MCF 10A (cell line): ENCODE measurements at regions not wholly inside any gene's neighbourhood (a gene's known extent, or its start where the extent isn't known, plus 50 kb on each side); places are given as distances from the start of the nearest gene placed in this dataset.

Experiments
- BruUV-seq: library from RNA; stranded (reverse); fragments of 400-500 nt; replicated peaks from 2 replicates; lab custom pipeline; 2021; lab: Mats Ljungman, UMichigan
- CTCF ChIA-PET: fragments of 300-600 bp; sonication (Branson Sonifier 250); formaldehyde crosslinking; extraction: SDS; loops from one replicate; lab custom pipeline; 2021; ENCODE audit warnings: antibody characterized with exemption, inconsistent platforms; lab: Yijun Ruan, JAX
- POLR2A ChIA-PET: fragments of 300-600, 350-650 bp; sonication (Branson Sonifier 250); formaldehyde crosslinking; extraction: SDS; loops from one replicate; lab custom pipeline; 2020; ENCODE audit warnings: antibody characterized with exemption, inconsistent platforms; lab: Yijun Ruan, JAX
- DNase-seq: peaks from one replicate; pipeline ENCODE4 v3.0.0-alpha.2; 2018; ENCODE audit not compliant: unreplicated experiment
- H3K27ac Mint-ChIP-seq: one replicate; pipeline ENCODE4 v1.8.0; 2022; ENCODE audit warnings: mild to moderate bottlenecking, low read depth, mixed read lengths; ENCODE audit not compliant: unreplicated experiment
- H3K27me3 Mint-ChIP-seq: one replicate; pipeline ENCODE4 v1.8.0; 2022; ENCODE audit warnings: mixed read lengths; ENCODE audit not compliant: insufficient read depth, unreplicated experiment
- H3K36me3 Mint-ChIP-seq: one replicate; pipeline ENCODE4 v1.8.0; 2022; ENCODE audit warnings: mild to moderate bottlenecking, moderate library complexity, mixed read lengths; ENCODE audit not compliant: insufficient read depth, unreplicated experiment
- H3K4me1 Mint-ChIP-seq: one replicate; pipeline ENCODE4 v1.8.0; 2022; ENCODE audit warnings: mixed read lengths; ENCODE audit not compliant: insufficient read depth, unreplicated experiment
- H3K4me3 Mint-ChIP-seq: one replicate; pipeline ENCODE4 v1.8.0; 2022; ENCODE audit warnings: mild to moderate bottlenecking, moderate library complexity, mixed read lengths; ENCODE audit not compliant: unreplicated experiment
- H3K9me3 Mint-ChIP-seq: one replicate; pipeline ENCODE4 v1.8.0; 2022; ENCODE audit warnings: mixed read lengths; ENCODE audit not compliant: unreplicated experiment
- CTCF ChIP-seq: fragments of 200-600 bp; IDR thresholded peaks from one replicate; pipeline ENCODE4 v1.8.0; 2022; ENCODE audit warnings: antibody characterized with exemption, mild to moderate bottlenecking; ENCODE audit not compliant: unreplicated experiment
- intact Hi-C: fragments of 100-400 bp; cut with micrococcal nuclease; formaldehyde crosslinking; loops from 2 replicates; pipeline ENCODE4 v1.14.1; 2022

- Mint-ChIP-seq H3K36me3 (no peaks in the 10 kb centered on the region), H3K9me3 (peaks cover 11% of the 10 kb centered on the region), H3K4me1 (peaks cover 10% of the 10 kb centered on the region), H3K27ac (no peak overlapping the region), H3K4me3 (no peak overlapping the region), H3K27me3 (no peaks in the 10 kb centered on the region)
- BruUV-seq: no TSS peak
- peak; percentile 47 for DNase-seq
- ChIA-PET CTCF (interaction anchor here (0.6 kb wide), 1 partner anchor 875 kb away, joined by 3 read pairs; no protein-coding TSS in a partner anchor), POLR2A (no interaction called here)
- intact Hi-C loops: no loop called here
- TF ChIP-seq CTCF: no peak
These were observed 229.8 kb upstream of the TEX13C start for GRCh38 chrX:125089761-125090445.

- TF ChIP-seq CTCF: no peak
- no peak overlapping the region for H3K27ac Mint-ChIP-seq
- H3K9me3 Mint-ChIP-seq: peaks cover 11% of the 10 kb centered on the region
- BruUV-seq: no TSS peak
- no peak for DNase-seq
- no peaks in the 10 kb centered on the region for H3K27me3 Mint-ChIP-seq
- H3K36me3 Mint-ChIP-seq: no peaks in the 10 kb centered on the region
- ChIA-PET CTCF (interaction anchor here (0.6 kb wide), 1 partner anchor 112 kb away, joined by 3 read pairs; no protein-coding TSS in a partner anchor), POLR2A (no interaction called here)
- intact Hi-C loops: no loop called here
- peaks cover 10% of the 10 kb centered on the region for H3K4me1 Mint-ChIP-seq
- no peak overlapping the region for H3K4me3 Mint-ChIP-seq
These were observed 225.8 kb upstream of the TEX13C start for GRCh38 chrX:125093852-125094251.

GRCh38 chrX:125094901-125095300, 224.8 kb upstream of the TEX13C start:
- CTCF ChIA-PET: no interaction called here
- Mint-ChIP-seq H3K4me3 (no peak overlapping the region), H3K27me3 (no peaks in the 10 kb centered on the region), H3K9me3 (peaks cover 11% of the 10 kb centered on the region), H3K36me3 (no peaks in the 10 kb centered on the region), H3K4me1 (peaks cover 3% of the 10 kb centered on the region), H3K27ac (no peak overlapping the region)
- no TSS peak for BruUV-seq
- no peak for DNase-seq
- intact Hi-C loops: no loop called here
- POLR2A ChIA-PET: no interaction called here
- no peak for TF ChIP-seq CTCF

GRCh38 chrX:125096469-125096868, 223.2 kb upstream of the TEX13C start:
- Mint-ChIP-seq H3K36me3 (no peaks in the 10 kb centered on the region), H3K9me3 (no peaks in the 10 kb centered on the region), H3K4me3 (no peak overlapping the region), H3K27ac (no peak overlapping the region), H3K27me3 (no peaks in the 10 kb centered on the region), H3K4me1 (no peaks in the 10 kb centered on the region)
- DNase-seq: no peak
- ChIA-PET CTCF (no interaction called here), POLR2A (no interaction called here)
- no peak for TF ChIP-seq CTCF
- intact Hi-C loops: no loop called here
- no TSS peak for BruUV-seq
